Esophagus muscularis mucosa (tissue), 4 donors: ENCODE measurements at regions not wholly inside any gene's neighbourhood (a gene's known extent, or its start where the extent isn't known, plus 50 kb on each side); places are given as distances from the start of the nearest gene placed in this dataset.

Experiments used
- EP300 ChIP-seq: sonication (generic); formaldehyde crosslinking; IDR thresholded peaks from one replicate; pipeline ENCODE4 v1.6.1; 2017; ENCODE audit warnings: antibody characterized with exemption
- POLR2A ChIP-seq: fragments of 450-650 bp; IDR thresholded peaks from one replicate; pipeline ENCODE4 v1.6.1; 2017; ENCODE audit warnings: antibody characterized with exemption, moderate library complexity, mild to moderate bottlenecking, low read depth
- POLR2AphosphoS5 ChIP-seq, 2 donors: sonication (generic); formaldehyde crosslinking; IDR thresholded peaks; one replicate each; pipeline ENCODE4 v1.6.1; 2017; ENCODE audit warnings: antibody characterized with exemption in 2 of 2
- TF ChIP-seq, protein P1 (sequence below), 3 experiments: fragments of 200-600 bp in 2 of 3; fragments of 450-650 bp in 1 of 3; sonication (generic) in 2 of 3; IDR thresholded peaks; one replicate each; pipeline ENCODE4 v1.5.1; 2017 to 2019; ENCODE audit warnings: antibody characterized with exemption in 3 of 3, mild to moderate bottlenecking in 2 of 3, moderate library complexity in 1 of 3

DNA sequence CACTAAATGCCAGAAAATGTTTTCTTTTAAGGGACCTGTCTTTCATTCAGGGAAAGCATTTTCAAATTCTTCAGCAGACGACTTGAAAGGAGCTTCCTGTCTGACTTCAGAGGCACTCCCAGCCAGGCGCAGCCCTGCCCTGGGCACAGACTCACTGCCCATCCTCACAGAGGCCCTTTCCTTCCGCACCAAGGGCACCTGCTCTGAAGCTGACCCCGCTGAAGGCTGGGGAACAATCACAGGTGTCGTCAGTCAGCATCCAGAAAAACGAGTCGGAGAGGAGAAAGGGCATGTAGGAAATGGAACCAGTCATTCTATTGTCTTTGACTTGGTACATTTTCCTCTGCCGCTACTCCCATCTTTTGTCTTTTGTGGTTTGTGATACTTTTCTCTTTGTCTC, 125.3 kb upstream of the PARD3 start:
- TF ChIP-seq, protein P1, sequence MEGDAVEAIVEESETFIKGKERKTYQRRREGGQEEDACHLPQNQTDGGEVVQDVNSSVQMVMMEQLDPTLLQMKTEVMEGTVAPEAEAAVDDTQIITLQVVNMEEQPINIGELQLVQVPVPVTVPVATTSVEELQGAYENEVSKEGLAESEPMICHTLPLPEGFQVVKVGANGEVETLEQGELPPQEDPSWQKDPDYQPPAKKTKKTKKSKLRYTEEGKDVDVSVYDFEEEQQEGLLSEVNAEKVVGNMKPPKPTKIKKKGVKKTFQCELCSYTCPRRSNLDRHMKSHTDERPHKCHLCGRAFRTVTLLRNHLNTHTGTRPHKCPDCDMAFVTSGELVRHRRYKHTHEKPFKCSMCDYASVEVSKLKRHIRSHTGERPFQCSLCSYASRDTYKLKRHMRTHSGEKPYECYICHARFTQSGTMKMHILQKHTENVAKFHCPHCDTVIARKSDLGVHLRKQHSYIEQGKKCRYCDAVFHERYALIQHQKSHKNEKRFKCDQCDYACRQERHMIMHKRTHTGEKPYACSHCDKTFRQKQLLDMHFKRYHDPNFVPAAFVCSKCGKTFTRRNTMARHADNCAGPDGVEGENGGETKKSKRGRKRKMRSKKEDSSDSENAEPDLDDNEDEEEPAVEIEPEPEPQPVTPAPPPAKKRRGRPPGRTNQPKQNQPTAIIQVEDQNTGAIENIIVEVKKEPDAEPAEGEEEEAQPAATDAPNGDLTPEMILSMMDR (IDR thresholded peaks at IDR 0.05), result no peak
- TF ChIP-seq POLR2A (no peak), POLR2AphosphoS5 (IDR thresholded peaks at IDR 0.05) (no peak), EP300 (no peak)
